RWPE2 (cell line): ENCODE measurements at regions not wholly inside any gene's neighbourhood (a gene's known extent, or its start where the extent isn't known, plus 50 kb on each side); places are given as distances from the start of the nearest gene placed in this dataset.

Experiments
- ATAC-seq: fragments of 200-7000 bp; cut with Tn5 transposase; 3 replicates; pipeline ENCODE4 v1.9.1; 2021; ENCODE audit warnings: low read depth
- DNase-seq: peaks from one replicate; pipeline ENCODE4 v3.0.0-alpha.2; 2020; ENCODE audit warnings: low spot score
- H3K27ac ChIP-seq: fragments of 450-650 bp; 2 replicates; pipeline ENCODE4 v1.5.1; 2017; ENCODE audit warnings: mild to moderate bottlenecking; ENCODE audit not compliant: poor library complexity, severe bottlenecking
- H3K27me3 ChIP-seq: fragments of 250-450 bp; sonication (Bioruptor Pico); 2 replicates; pipeline ENCODE4 v1.5.1; 2021; ENCODE audit warnings: mild to moderate bottlenecking, moderate library complexity; ENCODE audit not compliant: insufficient read depth, poor library complexity, severe bottlenecking
- H3K36me3 ChIP-seq: fragments of 250-450 bp; sonication (Bioruptor Pico); 2 replicates; pipeline ENCODE4 v1.5.1; 2020; ENCODE audit warnings: low read depth, mild to moderate bottlenecking, moderate library complexity
- H3K4me1 ChIP-seq: fragments of 250-450 bp; sonication (Bioruptor Pico); 2 replicates; pipeline ENCODE4 v1.5.1; 2021; ENCODE audit warnings: mild to moderate bottlenecking, moderate library complexity; ENCODE audit not compliant: insufficient read depth, poor library complexity, severe bottlenecking
- H3K4me3 ChIP-seq: fragments of 250-450 bp; sonication (Bioruptor Pico); 2 replicates; pipeline ENCODE4 v1.5.1; 2021; ENCODE audit warnings: mild to moderate bottlenecking, moderate library complexity; ENCODE audit not compliant: severe bottlenecking
- H3K9me3 ChIP-seq: fragments of 250-450 bp; sonication (Bioruptor Pico); 2 replicates; pipeline ENCODE4 v1.5.1; 2021; ENCODE audit warnings: mild to moderate bottlenecking, moderate library complexity; ENCODE audit not compliant: severe bottlenecking
- TF ChIP-seq, protein P1 (sequence below): fragments of 450-650 bp; IDR thresholded peaks from one replicate; pipeline ENCODE4 v1.5.1; 2017; ENCODE audit warnings: mild to moderate bottlenecking, moderate library complexity; ENCODE audit not compliant: poor library complexity, severe bottlenecking

DNA sequence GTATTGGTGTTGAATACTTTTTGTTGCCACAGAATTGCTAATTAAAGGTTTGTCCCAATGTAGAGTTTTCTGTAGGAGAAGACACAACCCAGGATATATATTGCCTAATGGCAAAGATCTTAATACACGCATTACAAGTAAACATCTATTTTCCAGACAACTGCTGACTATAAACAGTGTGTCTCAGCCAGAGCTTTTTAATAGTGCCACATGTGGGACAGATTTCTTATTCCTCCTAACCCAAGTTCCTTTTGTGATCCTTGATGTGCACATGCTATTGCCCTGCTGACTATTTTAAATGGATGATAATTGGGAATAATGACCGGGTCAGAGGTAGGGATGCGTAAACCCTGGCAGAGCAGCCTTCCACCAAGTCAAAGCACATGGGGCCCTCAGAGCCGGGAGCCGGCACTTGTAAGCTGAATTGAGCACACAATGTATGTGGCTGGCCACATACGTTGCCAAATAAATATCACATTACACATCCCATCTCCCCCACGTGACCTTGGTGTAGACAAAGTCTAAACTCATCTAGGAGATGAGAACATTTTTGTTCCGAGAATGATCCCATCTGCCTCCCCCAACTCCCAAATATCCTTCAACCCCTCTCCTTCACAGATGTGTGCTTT is 209.8 kb upstream of the NFIA start:
- Histone ChIP-seq H3K4me1 (no peaks in the 10 kb centered on the region), H3K4me3 (no peak overlapping the region), H3K27me3 (peaks cover 12% of the 10 kb centered on the region), H3K27ac (no peak overlapping the region), H3K9me3 (no peaks in the 10 kb centered on the region), H3K36me3 (no peaks in the 10 kb centered on the region)
- TF ChIP-seq, protein P1, sequence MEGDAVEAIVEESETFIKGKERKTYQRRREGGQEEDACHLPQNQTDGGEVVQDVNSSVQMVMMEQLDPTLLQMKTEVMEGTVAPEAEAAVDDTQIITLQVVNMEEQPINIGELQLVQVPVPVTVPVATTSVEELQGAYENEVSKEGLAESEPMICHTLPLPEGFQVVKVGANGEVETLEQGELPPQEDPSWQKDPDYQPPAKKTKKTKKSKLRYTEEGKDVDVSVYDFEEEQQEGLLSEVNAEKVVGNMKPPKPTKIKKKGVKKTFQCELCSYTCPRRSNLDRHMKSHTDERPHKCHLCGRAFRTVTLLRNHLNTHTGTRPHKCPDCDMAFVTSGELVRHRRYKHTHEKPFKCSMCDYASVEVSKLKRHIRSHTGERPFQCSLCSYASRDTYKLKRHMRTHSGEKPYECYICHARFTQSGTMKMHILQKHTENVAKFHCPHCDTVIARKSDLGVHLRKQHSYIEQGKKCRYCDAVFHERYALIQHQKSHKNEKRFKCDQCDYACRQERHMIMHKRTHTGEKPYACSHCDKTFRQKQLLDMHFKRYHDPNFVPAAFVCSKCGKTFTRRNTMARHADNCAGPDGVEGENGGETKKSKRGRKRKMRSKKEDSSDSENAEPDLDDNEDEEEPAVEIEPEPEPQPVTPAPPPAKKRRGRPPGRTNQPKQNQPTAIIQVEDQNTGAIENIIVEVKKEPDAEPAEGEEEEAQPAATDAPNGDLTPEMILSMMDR = no peak
- ATAC-seq (no peak), DNase-seq (no peak)

DNA sequence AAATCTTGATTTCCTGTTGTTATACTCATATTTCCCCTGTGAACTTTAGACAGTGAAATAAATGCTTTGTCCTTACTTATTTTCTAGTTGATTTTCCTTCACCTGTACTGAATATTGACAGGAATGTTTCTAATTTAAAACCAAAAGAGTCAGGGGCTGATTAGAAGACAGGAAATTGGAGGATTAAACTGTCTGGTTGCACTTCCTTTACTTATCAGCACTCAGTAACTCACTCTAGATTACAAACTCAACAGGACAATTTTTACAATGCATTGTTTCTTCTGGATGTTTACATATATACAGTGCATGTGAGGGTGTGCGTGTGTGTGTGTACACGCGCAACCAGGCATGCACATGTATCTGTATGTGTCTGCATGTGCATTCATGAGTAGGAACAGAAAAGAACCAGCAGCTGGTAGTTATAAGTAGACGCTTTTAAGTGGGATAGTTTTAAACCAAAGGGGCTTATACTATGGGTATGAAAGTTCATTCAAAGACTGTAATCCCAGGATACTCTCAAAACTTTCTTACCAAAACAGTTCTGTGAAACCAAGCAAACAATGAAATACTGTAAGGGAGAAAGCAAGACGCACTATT is 212.0 kb upstream of the NFIA start:
- no peak overlapping the region for H3K4me3 ChIP-seq
- TF ChIP-seq, protein P1 = no peak
- no peaks in the 10 kb centered on the region for H3K4me1 ChIP-seq
- H3K27ac ChIP-seq = no peak overlapping the region
- no peaks in the 10 kb centered on the region for H3K36me3 ChIP-seq
- no peak for ATAC-seq
- H3K9me3 ChIP-seq = no peaks in the 10 kb centered on the region
- no peak for DNase-seq
- peaks cover 20% of the 10 kb centered on the region for H3K27me3 ChIP-seq

DNA sequence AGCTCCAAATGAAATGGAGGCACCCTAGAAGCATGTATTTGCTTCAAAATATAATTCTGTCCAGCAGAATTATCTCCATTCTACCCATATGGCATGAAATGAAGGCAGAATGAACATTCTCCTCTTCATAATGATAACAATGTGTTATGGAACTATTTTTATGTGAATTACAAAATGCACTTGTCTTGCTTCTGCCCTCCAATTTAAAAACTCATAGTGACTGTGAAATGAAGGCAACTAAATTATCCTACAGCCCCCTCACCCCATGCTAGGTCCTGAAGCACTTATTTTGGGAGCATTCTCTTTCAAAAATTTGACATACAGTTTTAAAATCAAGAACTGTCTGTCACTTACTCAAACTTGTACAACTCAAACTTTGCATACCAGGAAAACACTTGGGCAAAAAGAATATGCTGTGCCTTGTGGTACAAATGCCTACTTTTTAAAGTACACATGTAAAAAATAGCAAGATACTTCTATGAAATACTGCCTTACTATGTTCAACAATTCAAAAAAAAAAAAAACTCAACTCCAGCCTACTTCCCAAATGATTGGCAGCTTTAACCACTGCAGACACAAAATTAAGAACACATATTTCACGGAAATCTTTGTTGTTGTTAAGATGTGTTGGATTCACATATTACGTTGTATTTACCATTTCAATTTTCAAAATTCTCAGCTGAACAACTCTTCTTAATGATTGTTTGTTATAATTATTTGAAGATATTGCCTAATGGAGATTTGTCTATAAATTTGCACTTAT is 213.3 kb upstream of the NFIA start:
- Histone ChIP-seq H3K36me3 (no peaks in the 10 kb centered on the region), H3K27ac (no peak overlapping the region), H3K9me3 (no peaks in the 10 kb centered on the region), H3K27me3 (peaks cover 24% of the 10 kb centered on the region), H3K4me1 (no peaks in the 10 kb centered on the region), H3K4me3 (no peak overlapping the region)
- TF ChIP-seq, protein P1 = no peak
- DNase-seq (no peak), ATAC-seq (no peak)

DNA sequence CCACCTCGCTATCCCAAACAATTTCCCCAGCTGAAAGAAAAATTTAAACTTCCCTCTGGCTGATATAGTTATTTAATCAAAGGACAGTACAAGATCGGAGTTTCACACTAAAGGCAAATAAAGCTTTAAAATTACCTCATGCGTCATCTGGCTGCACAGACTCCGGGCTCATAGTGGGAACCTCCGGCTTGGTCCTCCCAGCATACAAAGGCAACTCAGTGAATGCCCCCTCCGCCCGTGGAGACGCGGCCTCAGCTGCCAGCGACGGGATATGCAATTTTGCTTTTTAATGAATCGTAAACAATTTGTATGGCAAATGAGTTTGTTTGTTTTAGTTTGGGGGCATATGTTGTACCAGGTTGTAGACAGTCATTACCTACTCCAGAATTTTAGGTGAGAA is 214.6 kb upstream of the NFIA start:
- H3K27ac ChIP-seq = no peak overlapping the region
- ATAC-seq (no peak), DNase-seq (no peak)
- peaks cover 33% of the 10 kb centered on the region for H3K27me3 ChIP-seq
- H3K4me3 ChIP-seq = no peak overlapping the region
- no peaks in the 10 kb centered on the region for H3K4me1 ChIP-seq
- no peaks in the 10 kb centered on the region for H3K36me3 ChIP-seq
- no peaks in the 10 kb centered on the region for H3K9me3 ChIP-seq
- TF ChIP-seq, protein P1 = no peak
